Pancreas (tissue), 10 donors: ENCODE measurements at regions not wholly inside any gene's neighbourhood (a gene's known extent, or its start where the extent isn't known, plus 50 kb on each side); places are given as distances from the start of the nearest gene placed in this dataset.

Experiments
- ATAC-seq, 4 donors: fragments of 200-7000 bp; cut with Tn5 transposase; one replicate each; pipeline versions ENCODE4 v1.8.0 to v1.9.1; 2020; ENCODE audit warnings: mild to moderate bottlenecking in 4 of 4, moderate library complexity in 4 of 4
- DNase-seq, 6 donors: peaks; one replicate each; pipeline ENCODE4 v3.0.0-alpha.2; 2020
- FAIRE-seq: peaks from 2 replicates; lab custom pipeline; 2012; peaks lifted over from hg19 to GRCh38; lab: Jason Lieb, UNC
- H3K27ac ChIP-seq, 4 donors: fragments of 200-600 bp; sonication (generic); 1 replicate in 3 of 4; 2 replicates in 1 of 4; pipeline versions ENCODE4 v1.5.0 to v1.8.0; 2020
- H3K27me3 ChIP-seq, 4 donors: fragments of 200-600 bp; one replicate each; pipeline ENCODE4 v1.8.0; 2021
- H3K36me3 ChIP-seq, 3 donors: fragments of 200-600 bp; sonication (generic) in 1 of 3; one replicate each; pipeline versions ENCODE4 v1.5.0 to v1.8.0; 2020 to 2021
- H3K4me1 ChIP-seq, 3 donors: fragments of 200-600 bp; one replicate each; pipeline ENCODE4 v1.8.0; 2021
- H3K4me3 ChIP-seq, 4 donors: fragments of 200-600 bp; sonication (generic) in 2 of 4; one replicate each; pipeline versions ENCODE4 v1.5.0 to v1.8.0; 2020 to 2021
- H3K9me3 ChIP-seq, 4 donors: fragments of 200-600 bp; one replicate each; pipeline ENCODE4 v1.8.0; 2021
- CTCF ChIP-seq, 4 donors: fragments of 200-600 bp; sonication (generic) in 3 of 4; IDR thresholded peaks; one replicate each; pipeline versions ENCODE4 v1.5.0 to v1.8.0; 2021; ENCODE audit warnings: antibody characterized with exemption in 4 of 4
- WGBS, 2 donors: extraction: QIAGEN DNeasy Blood & Tissue Kit; methylation state at CpG; one replicate each; pipeline ENCODE4 v1.1.7; 2013; 5-methylcytosine and 5-hydroxymethylcytosine counted together
- intact Hi-C, 3 donors: fragments of 100-400 bp; cut with DNase I; formaldehyde crosslinking; loops; one replicate each; pipeline versions ENCODE4 v1.11.1 to v1.14.2; 2022
- donor health status: healthy with polysubstance abuse.
- donor health status: DM: no; HTN: no; CAD: no; lungs with moderate emphysema.
- donor health status: DM: no; HTN: no; CAD: no.
- donor health status: control.
- donor health status: control.
- donor health status: Bipolar disorder and iron deficiency.
- donor health status: DM: yes; HTN: yes; CAD: no.
- donor health status: DM: no; HTN: no; CAD: no.
- donor health status: DM: no; HTN: no; CAD: no.
- donor health status: DM: yes; HTN: yes; CAD: no.

DNA sequence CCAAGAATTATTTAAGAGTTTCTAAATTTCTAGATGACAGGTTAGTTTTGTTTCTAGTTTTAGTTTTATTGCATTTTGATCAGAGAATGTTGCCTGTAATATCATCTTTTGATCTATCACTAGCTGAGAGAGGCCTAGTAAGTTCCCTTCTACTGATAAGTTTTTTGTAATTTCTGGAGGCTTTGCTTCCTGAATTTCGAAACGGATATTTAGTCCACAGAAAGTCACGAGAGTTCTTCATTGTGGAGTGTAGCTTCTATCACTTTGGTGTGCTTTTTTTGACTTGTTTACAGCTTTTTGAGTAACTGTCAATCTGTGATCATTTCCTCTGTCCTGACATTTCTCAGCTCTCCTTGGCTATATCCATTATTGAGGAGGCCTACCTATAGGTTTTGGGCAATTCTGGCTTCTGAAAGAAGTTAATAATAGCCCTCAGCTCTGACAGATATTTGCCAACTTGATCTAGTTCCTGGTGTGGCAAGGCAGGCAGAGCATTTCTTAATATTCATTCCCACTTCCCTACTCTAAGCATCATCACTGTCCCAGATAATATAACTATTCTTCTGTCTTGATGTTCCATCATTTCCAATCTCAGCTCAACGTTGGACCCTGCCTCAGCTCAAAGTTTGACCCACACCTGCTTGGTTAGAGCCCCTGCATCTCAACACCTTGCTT lies 171.3 kb downstream of the BLID start:
- 25 to 41% methylated on average over 4 of the region's 4 CpGs for WGBS, 2 donors
- no peak for ATAC-seq
- no peak overlapping the region for H3K27ac ChIP-seq
- no peak for FAIRE-seq
- no peak overlapping the region for H3K4me3 ChIP-seq
- intact Hi-C loops: no loop called here
- TF ChIP-seq CTCF (IDR thresholded peaks at IDR 0.05): no peak
- DNase-seq: no peak
- no peaks in the 10 kb centered on the region for H3K4me1 ChIP-seq
- no peaks in the 10 kb centered on the region for H3K36me3 ChIP-seq
- H3K27me3 ChIP-seq: no peaks in the 10 kb centered on the region
- H3K9me3 ChIP-seq: no peaks in the 10 kb centered on the region

- Histone ChIP-seq H3K4me1 (no peaks in the 10 kb centered on the region), H3K4me3 (no peak overlapping the region), H3K9me3 (no peaks in the 10 kb centered on the region), H3K27ac (no peak overlapping the region), H3K36me3 (no peaks in the 10 kb centered on the region), H3K27me3 (no peaks in the 10 kb centered on the region)
- no peak for TF ChIP-seq CTCF (IDR thresholded peaks at IDR 0.05)
- ATAC-seq (no peak), FAIRE-seq (no peak), DNase-seq (no peak)
- intact Hi-C loops: no loop called here
- WGBS, 2 donors: 52% methylated on average over 2 of the region's 2 CpGs
These were observed 177.9 kb downstream of the BLID start for GRCh38 chr11:121938076-121938475.

DNA sequence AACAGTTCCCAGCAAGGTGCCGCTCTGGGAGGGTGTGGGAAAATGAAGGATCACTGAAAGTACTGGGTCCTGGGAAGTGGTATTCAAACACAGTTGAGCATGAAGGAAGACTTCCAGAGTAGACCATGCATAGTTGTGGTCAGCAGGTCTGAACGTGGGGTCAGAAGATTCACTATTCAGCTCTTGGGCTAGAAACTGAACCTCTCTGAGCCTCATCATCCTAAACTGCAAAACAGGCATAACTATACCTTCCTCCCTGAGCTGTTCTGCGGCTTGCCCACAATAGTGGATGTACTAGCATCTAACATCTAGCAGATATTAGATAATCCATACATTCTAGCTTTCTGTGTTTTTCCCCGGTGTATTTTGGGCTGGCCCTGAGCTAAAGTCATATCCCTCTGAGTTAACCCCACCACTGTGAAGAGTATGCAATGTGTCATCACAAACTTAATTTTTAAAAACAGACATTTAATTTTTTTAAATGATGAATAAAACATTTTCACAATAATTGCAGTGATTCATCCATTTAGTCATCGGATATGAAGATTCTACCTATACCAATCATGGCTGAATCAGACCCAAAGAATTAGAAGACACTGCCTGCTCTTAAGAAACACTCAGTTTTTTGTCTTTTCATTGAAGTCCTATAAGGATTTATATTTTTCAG lies 179.1 kb downstream of the BLID start:
- no peaks in the 10 kb centered on the region for H3K4me1 ChIP-seq
- H3K27me3 ChIP-seq: no peaks in the 10 kb centered on the region
- no peak overlapping the region for H3K4me3 ChIP-seq
- H3K36me3 ChIP-seq: no peaks in the 10 kb centered on the region
- intact Hi-C loops: no loop called here
- ATAC-seq (no peak), FAIRE-seq (no peak), DNase-seq (no peak)
- WGBS, 2 donors: 61 to 65% methylated on average over 5 of the region's 5 CpGs
- no peak for TF ChIP-seq CTCF (IDR thresholded peaks at IDR 0.05)
- no peak overlapping the region for H3K27ac ChIP-seq
- H3K9me3 ChIP-seq: no peaks in the 10 kb centered on the region

- Histone ChIP-seq H3K9me3 (no peaks in the 10 kb centered on the region), H3K36me3 (no peaks in the 10 kb centered on the region), H3K27me3 (no peaks in the 10 kb centered on the region), H3K4me3 (no peak overlapping the region), H3K27ac (no peak overlapping the region), H3K4me1 (no peaks in the 10 kb centered on the region)
- intact Hi-C loops: no loop called here
- no peak for ATAC-seq
- FAIRE-seq: no peak
- TF ChIP-seq CTCF (IDR thresholded peaks at IDR 0.05): no peak
- WGBS, 2 donors: 66 to 77% methylated on average over 1 of the region's 1 CpG
- no peak for DNase-seq
These were observed 179.6 kb downstream of the BLID start for GRCh38 chr11:121936370-121936769.

DNA sequence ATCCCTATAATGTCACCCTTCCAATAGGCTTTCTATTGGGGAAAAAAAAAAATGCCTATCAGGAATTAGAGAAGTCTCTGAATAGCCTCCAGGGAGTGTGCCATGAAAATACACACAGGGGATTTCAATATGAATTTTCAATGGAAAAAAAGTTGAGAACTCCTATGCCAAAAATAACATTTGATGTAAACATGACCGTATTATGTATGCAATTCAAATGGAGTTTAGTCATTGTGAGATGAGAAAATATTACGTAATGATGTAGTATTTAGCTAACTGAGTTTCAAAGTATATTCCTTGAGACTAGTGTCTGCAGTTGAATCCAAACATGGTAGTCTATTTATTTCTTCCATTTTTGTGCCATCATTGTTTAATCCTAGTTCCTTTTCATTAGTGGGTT lies 182.3 kb downstream of the BLID start:
- peaks cover 0 to 5% (median 0%) of the 10 kb centered on the region in 3 donors for H3K4me1 ChIP-seq
- no peak for FAIRE-seq
- H3K9me3 ChIP-seq: no peaks in the 10 kb centered on the region
- H3K4me3 ChIP-seq: no peak overlapping the region
- H3K27ac ChIP-seq: no peak overlapping the region
- ATAC-seq: no peak
- H3K36me3 ChIP-seq: no peaks in the 10 kb centered on the region
- H3K27me3 ChIP-seq: peaks cover 0 to 6% (median 0%) of the 10 kb centered on the region in 4 donors
- no peak for TF ChIP-seq CTCF (IDR thresholded peaks at IDR 0.05)
- DNase-seq: no peak
- 59 to 79% methylated on average over 2 of the region's 2 CpGs for WGBS, 2 donors
- intact Hi-C loops: no loop called here
